GM23338 (cell line): ENCODE measurements at regions not wholly inside any gene's neighbourhood (a gene's known extent, or its start where the extent isn't known, plus 50 kb on each side); places are given as distances from the start of the nearest gene placed in this dataset.

Source experiments
- ATAC-seq: fragments of 200-7000 bp; cut with Tn5 transposase; 3 replicates; pipeline ENCODE4 v1.9.1; 2020
- DNase-seq: peaks from one replicate; pipeline ENCODE4 v3.0.0-alpha.2; 2015; ENCODE audit warnings: low spot score
- H2AFZ ChIP-seq: fragments of 200-600 bp; sonication (generic); 2 replicates; pipeline ENCODE4 v1.8.0; 2016; ENCODE audit warnings: antibody characterized with exemption, mild to moderate bottlenecking, moderate library complexity
- H3F3A ChIP-seq: fragments of 200-600 bp; sonication (generic); replicated peaks from 2 replicates; pipeline ENCODE4 v1.8.0; 2017; ENCODE audit warnings: antibody characterized with exemption, mixed run types, low read depth
- H3K27ac ChIP-seq: fragments of 200-600 bp; sonication (generic); 2 replicates; pipeline ENCODE4 v1.6.1; 2016; ENCODE audit warnings: low read depth
- H3K27me3 ChIP-seq: fragments of 200-600 bp; sonication (generic); 2 replicates; pipeline ENCODE4 v1.8.0; 2016; ENCODE audit warnings: mild to moderate bottlenecking, mixed run types, moderate library complexity; ENCODE audit not compliant: insufficient read depth
- H3K36me3 ChIP-seq: fragments of 200-600 bp; sonication (generic); 2 replicates; pipeline ENCODE4 v1.8.0; 2016; ENCODE audit warnings: mild to moderate bottlenecking; ENCODE audit not compliant: insufficient read depth
- H3K4me1 ChIP-seq: fragments of 200-600 bp; sonication (generic); 2 replicates; pipeline ENCODE4 v1.8.0; 2016; ENCODE audit warnings: mild to moderate bottlenecking, moderate library complexity; ENCODE audit not compliant: insufficient read depth
- H3K4me2 ChIP-seq: fragments of 200-600 bp; sonication (generic); 2 replicates; pipeline ENCODE4 v1.7.1; 2017; ENCODE audit warnings: mixed run types
- H3K4me3 ChIP-seq: fragments of 200-600 bp; sonication (generic); 2 replicates; pipeline ENCODE4 v1.6.1; 2016; ENCODE audit warnings: mixed run types
- H3K79me2 ChIP-seq: fragments of 200-600 bp; sonication (generic); replicated peaks from 2 replicates; pipeline ENCODE4 v1.8.0; 2017; ENCODE audit warnings: mild to moderate bottlenecking; ENCODE audit not compliant: insufficient read depth
- H3K9me2 ChIP-seq: fragments of 200-600 bp; sonication (generic); 2 replicates; pipeline ENCODE4 v1.8.0; 2017; ENCODE audit not compliant: insufficient read depth
- H4K20me1 ChIP-seq: fragments of 200-600 bp; sonication (generic); replicated peaks from 2 replicates; pipeline ENCODE4 v1.8.0; 2017; ENCODE audit warnings: mild to moderate bottlenecking; ENCODE audit not compliant: insufficient read depth
- H3K27ac Mint-ChIP-seq: 2 replicates; pipeline ENCODE4 v1.8.0; 2020; ENCODE audit warnings: inconsistent platforms, mild to moderate bottlenecking, moderate library complexity, mixed read lengths
- H3K27me3 Mint-ChIP-seq: 3 replicates; pipeline ENCODE4 v1.8.0; 2022; ENCODE audit warnings: low read depth, mild to moderate bottlenecking, moderate library complexity, mixed read lengths, inconsistent platforms; ENCODE audit not compliant: insufficient read depth, poor library complexity
- H3K36me3 Mint-ChIP-seq: 3 replicates; pipeline ENCODE4 v1.8.0; 2021; ENCODE audit warnings: low read depth, mild to moderate bottlenecking, inconsistent platforms, moderate library complexity, mixed read lengths
- H3K4me1 Mint-ChIP-seq: 3 replicates; pipeline ENCODE4 v1.8.0; 2020; ENCODE audit warnings: mild to moderate bottlenecking, inconsistent platforms, mixed read lengths
- H3K4me3 Mint-ChIP-seq: 3 replicates; pipeline ENCODE4 v1.8.0; 2021; ENCODE audit warnings: moderate library complexity, mild to moderate bottlenecking, inconsistent platforms, mixed read lengths
- H3K9me3 Mint-ChIP-seq: 3 replicates; pipeline ENCODE4 v1.8.0; 2020; ENCODE audit warnings: moderate library complexity, mild to moderate bottlenecking, inconsistent platforms, mixed read lengths
- CREB1 ChIP-seq: fragments of 250-450 bp; sonication (Bioruptor Pico); IDR thresholded peaks from 2 replicates; pipeline ENCODE4 v1.5.0; 2020; ENCODE audit warnings: low read depth, mild to moderate bottlenecking, moderate library complexity
- CTCF ChIP-seq, 2 experiments: fragments of 200-600 bp in 1 of 2; sonication (generic) in 1 of 2; conservative IDR thresholded peaks; 2 replicates each; pipeline versions ENCODE4 v1.5.1 to v1.6.1; 2016 to 2017; ENCODE audit warnings: antibody characterized with exemption in 2 of 2, low read depth in 2 of 2, mild to moderate bottlenecking in 2 of 2, moderate library complexity in 1 of 2
- EZH2 ChIP-seq: fragments of 200-600 bp; sonication (generic); IDR thresholded peaks from one replicate; pipeline ENCODE4 v1.8.0; 2017; ENCODE audit warnings: antibody characterized with exemption, mild to moderate bottlenecking, low read depth; ENCODE audit not compliant: unreplicated experiment
- EZH2phosphoT487 ChIP-seq: fragments of 200-600 bp; sonication (generic); IDR thresholded peaks from one replicate; pipeline ENCODE4 v1.8.1; 2018; ENCODE audit warnings: antibody characterized with exemption; ENCODE audit not compliant: unreplicated experiment
- JUNB ChIP-seq: IDR thresholded peaks from one replicate; pipeline ENCODE4 v1.6.1; 2016; ENCODE audit warnings: antibody characterized with exemption; ENCODE audit not compliant: unreplicated experiment
- NANOG ChIP-seq: IDR thresholded peaks from 2 replicates; pipeline ENCODE4 v1.6.1; 2016; ENCODE audit warnings: antibody characterized with exemption, borderline replicate concordance
- POLR2AphosphoS5 ChIP-seq: IDR thresholded peaks from 2 replicates; pipeline ENCODE4 v1.6.1; 2016; ENCODE audit warnings: antibody characterized with exemption, low read depth
- REST ChIP-seq: IDR thresholded peaks from one replicate; pipeline ENCODE4 v1.6.1; 2018; ENCODE audit warnings: antibody characterized with exemption; ENCODE audit not compliant: unreplicated experiment
- STAT1 ChIP-seq: IDR thresholded peaks from one replicate; pipeline ENCODE4 v1.6.1; 2016; ENCODE audit warnings: antibody characterized with exemption; ENCODE audit not compliant: unreplicated experiment
- ZNF462 ChIP-seq: fragments of 250-450 bp; sonication (Bioruptor Pico); IDR thresholded peaks from 2 replicates; pipeline ENCODE4 v1.5.0; 2020; ENCODE audit warnings: mild to moderate bottlenecking, moderate library complexity

- TF ChIP-seq CTCF (conservative IDR thresholded peaks at IDR 0.05; ENCODE audit: low read depth in 2 of 2) (no peak), POLR2AphosphoS5 (no peak), EZH2 (no peak), STAT1 (no peak), NANOG (no peak), ZNF462 (CRISPR knock-in tag) (no peak), JUNB (no peak)
Observed at GRCh38 chr10:125216309-125216708, 55.9 kb upstream of the CTBP2 start (continued).

GRCh38 chr10:125214283-125214570, 53.9 kb upstream of the CTBP2 start:
- no peak for DNase-seq
- Histone ChIP-seq H3K4me1 (no peaks in the 10 kb centered on the region; the same call in 1 of the 2 replicates), H3K27me3 (no peaks in the 10 kb centered on the region), H3K27ac (no peak overlapping the region), H3K4me2 (no peak overlapping the region), H3F3A (no peaks in the 10 kb centered on the region), H3K9me2 (0 out of 2 replicates have a peak, but pooled peaks cover 8% of the 10 kb centered on the region), H3K79me2 (no peaks in the 10 kb centered on the region), H3K36me3 (no peaks in the 10 kb centered on the region), H3K4me3 (no peak overlapping the region), H2AFZ (no peak overlapping the region), H4K20me1 (no peaks in the 10 kb centered on the region)
- Mint-ChIP-seq H3K9me3 (no peaks in the 10 kb centered on the region; the same call in 2 of the 3 replicates), H3K4me3 (no peak overlapping the region), H3K4me1 (peaks cover 10% of the 10 kb centered on the region), H3K27me3 (peaks cover 6% of the 10 kb centered on the region), H3K36me3 (no peaks in the 10 kb centered on the region), H3K27ac (no peak overlapping the region)
- no peak for ATAC-seq
- no peak for TF ChIP-seq CTCF (conservative IDR thresholded peaks at IDR 0.05; ENCODE audit: low read depth in 2 of 2)
- no peak for TF ChIP-seq EZH2phosphoT487
- no peak for TF ChIP-seq POLR2AphosphoS5
- TF ChIP-seq REST: no peak
- TF ChIP-seq CREB1 (CRISPR knock-in tag): no peak
- TF ChIP-seq JUNB: no peak
